ENCODE measurements at regions not wholly inside any gene's neighbourhood (a gene's known extent, or its start where the extent isn't known, plus 50 kb on each side); places are given as distances from the start of the nearest gene placed in this dataset.
A peak's percentile ranks its signal among the peaks of the same experiment; 100 is the strongest.

DNA sequence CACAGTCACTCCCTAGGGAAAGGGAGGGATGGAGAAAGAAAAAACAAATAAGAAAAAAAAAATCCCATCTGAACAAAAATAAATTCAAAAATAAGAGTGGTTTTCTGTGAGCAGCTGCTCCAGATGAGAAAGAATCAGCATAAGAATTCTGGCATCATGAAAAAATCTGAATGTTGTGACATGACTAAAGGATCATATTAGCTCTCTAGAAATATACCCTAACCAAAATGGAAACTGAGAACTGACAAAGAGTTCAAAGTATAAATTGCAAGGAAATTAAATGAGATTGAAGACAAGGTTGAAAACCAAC is 579.0 kb downstream of the UQCRFS1 start:
- H3K27me3 Mint-ChIP-seq (ENCODE audit: unreplicated experiment) = no peaks in the 10 kb centered on the region
- no peaks in the 10 kb centered on the region for H3K36me3 Mint-ChIP-seq (ENCODE audit: insufficient read depth, unreplicated experiment)
- CTCF ChIA-PET = interaction anchor here (0.8 to 1.9 kb wide), 5 partner anchors 34 to 660 kb away, joined by 3 to 11 read pairs (median 3); no protein-coding TSS in a partner anchor
- no peak for DNase-seq
- no peaks in the 10 kb centered on the region for H3K9me3 Mint-ChIP-seq (ENCODE audit: low read depth, unreplicated experiment)
- no peak overlapping the region for H3K4me3 Mint-ChIP-seq (ENCODE audit: low read depth, unreplicated experiment)
- no peaks in the 10 kb centered on the region for H3K4me1 Mint-ChIP-seq (ENCODE audit: low read depth, unreplicated experiment)
- no peak overlapping the region for H3K27ac Mint-ChIP-seq (ENCODE audit: unreplicated experiment)
- no peak for TF ChIP-seq CTCF (IDR thresholded peaks at IDR 0.05; ENCODE audit: unreplicated experiment)
- intact Hi-C loops (cut with micrococcal nuclease; ENCODE audit: unreplicated experiment) = no loop called here
- no TSS peak for BruUV-seq (replicated peaks)

- DNase-seq = peak; percentile 68
- Mint-ChIP-seq H3K4me1 (ENCODE audit: low read depth, unreplicated experiment) (no peaks in the 10 kb centered on the region), H3K27me3 (ENCODE audit: unreplicated experiment) (no peaks in the 10 kb centered on the region), H3K9me3 (ENCODE audit: low read depth, unreplicated experiment) (no peaks in the 10 kb centered on the region), H3K4me3 (ENCODE audit: low read depth, unreplicated experiment) (no peak overlapping the region), H3K27ac (ENCODE audit: unreplicated experiment) (no peak overlapping the region), H3K36me3 (ENCODE audit: insufficient read depth, unreplicated experiment) (no peaks in the 10 kb centered on the region)
- no TSS peak for BruUV-seq (replicated peaks)
- peak; percentile 94 for TF ChIP-seq CTCF (IDR thresholded peaks at IDR 0.05; ENCODE audit: unreplicated experiment)
- intact Hi-C loops (cut with micrococcal nuclease; ENCODE audit: unreplicated experiment) = loop anchor here (1.0 to 2.0 kb wide), 3 partner anchors 71 to 167 kb away; no protein-coding TSS in a partner anchor
- CTCF ChIA-PET = interaction anchor here (0.8 to 1.9 kb wide), 5 partner anchors 33 to 659 kb away, joined by 3 to 11 read pairs (median 3); no protein-coding TSS in a partner anchor
Measured at GRCh38 chr19:28633319-28634018, 579.5 kb downstream of the UQCRFS1 start.

DNA sequence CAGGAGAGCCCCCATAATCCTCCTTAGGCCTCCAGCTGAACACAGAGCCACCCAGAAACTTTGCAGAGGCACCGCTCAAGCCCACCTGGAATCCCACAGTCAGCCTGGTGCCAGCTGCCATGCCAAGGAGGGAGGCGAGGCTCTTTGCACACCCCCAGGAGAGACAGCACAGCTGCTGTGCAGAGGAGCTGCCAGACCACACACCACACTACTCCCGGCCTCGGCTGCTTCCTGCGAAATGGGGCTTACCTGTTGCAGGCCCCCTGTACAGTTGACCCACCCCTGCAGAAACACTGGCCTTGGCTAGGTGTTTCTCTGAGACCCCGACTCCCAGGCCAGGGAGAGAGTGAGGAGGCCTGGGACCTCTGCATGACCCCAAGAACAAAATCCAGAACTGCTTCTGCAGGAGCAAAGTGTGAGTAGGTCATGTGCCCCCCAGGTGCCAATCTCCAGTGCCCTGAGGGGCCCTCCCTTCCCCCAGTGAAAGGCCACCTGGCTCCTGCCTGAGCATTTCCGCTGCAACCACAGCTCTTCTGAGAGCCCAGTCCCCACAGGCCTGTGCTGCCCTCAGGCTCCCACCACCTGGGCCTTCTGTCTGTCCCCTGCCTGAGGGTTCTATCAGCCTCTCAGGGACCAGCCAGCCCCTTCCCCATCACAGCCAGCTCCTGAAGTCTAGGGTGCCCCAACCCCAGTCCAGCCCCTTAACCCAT is 580.4 kb downstream of the UQCRFS1 start:
- intact Hi-C loops (cut with micrococcal nuclease; ENCODE audit: unreplicated experiment) = loop anchor here (1.0 to 2.0 kb wide), 3 partner anchors 70 to 166 kb away; no protein-coding TSS in a partner anchor
- H3K27ac Mint-ChIP-seq (ENCODE audit: unreplicated experiment) = no peak overlapping the region
- CTCF ChIA-PET = interaction anchor here (1.0 to 1.9 kb wide), 2 partner anchors 32 to 166 kb away, joined by 3 to 9 read pairs; no protein-coding TSS in a partner anchor

DNA sequence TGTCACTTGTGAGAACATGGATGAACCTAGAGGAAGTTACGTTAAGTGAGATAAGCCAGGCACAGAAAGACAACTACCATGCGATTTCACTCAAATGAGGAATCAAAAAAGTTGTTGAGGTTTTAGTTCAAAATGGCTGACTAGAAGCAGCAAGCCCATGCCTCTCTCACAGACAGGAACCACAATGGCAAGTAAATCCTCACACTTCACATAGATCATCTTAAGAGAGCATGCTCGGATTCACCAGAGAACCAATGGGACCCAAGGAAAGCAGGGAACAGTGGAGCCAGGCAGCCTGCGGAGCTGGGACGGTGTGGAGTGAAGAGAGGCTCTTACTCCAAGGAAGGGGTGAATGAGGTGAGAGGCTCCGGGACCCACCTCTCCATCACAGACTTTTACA is 581.0 kb downstream of the UQCRFS1 start:
- Mint-ChIP-seq H3K9me3 (ENCODE audit: low read depth, unreplicated experiment) (peaks cover 5% of the 10 kb centered on the region), H3K27me3 (ENCODE audit: unreplicated experiment) (no peaks in the 10 kb centered on the region), H3K4me3 (ENCODE audit: low read depth, unreplicated experiment) (no peak overlapping the region), H3K36me3 (ENCODE audit: insufficient read depth, unreplicated experiment) (no peaks in the 10 kb centered on the region), H3K27ac (ENCODE audit: unreplicated experiment) (no peak overlapping the region), H3K4me1 (ENCODE audit: low read depth, unreplicated experiment) (no peaks in the 10 kb centered on the region)
- intact Hi-C loops (cut with micrococcal nuclease; ENCODE audit: unreplicated experiment) = loop anchor here (2.0 kb wide), 1 partner anchor 69 kb away; no protein-coding TSS in a partner anchor
- no peak for DNase-seq
- no TSS peak for BruUV-seq (replicated peaks)
- CTCF ChIA-PET = no interaction called here
- no peak for TF ChIP-seq CTCF (IDR thresholded peaks at IDR 0.05; ENCODE audit: unreplicated experiment)

More for the DNA sequence above, 580.4 kb downstream of the UQCRFS1 start:
- H3K4me1 Mint-ChIP-seq (ENCODE audit: low read depth, unreplicated experiment) = no peaks in the 10 kb centered on the region
- DNase-seq = no peak
- no peak for TF ChIP-seq CTCF (IDR thresholded peaks at IDR 0.05; ENCODE audit: unreplicated experiment)
- no peaks in the 10 kb centered on the region for H3K27me3 Mint-ChIP-seq (ENCODE audit: unreplicated experiment)
- BruUV-seq (replicated peaks) = no TSS peak
- no peak overlapping the region for H3K4me3 Mint-ChIP-seq (ENCODE audit: low read depth, unreplicated experiment)
- no peaks in the 10 kb centered on the region for H3K36me3 Mint-ChIP-seq (ENCODE audit: insufficient read depth, unreplicated experiment)
- H3K9me3 Mint-ChIP-seq (ENCODE audit: low read depth, unreplicated experiment) = peaks cover 4% of the 10 kb centered on the region

Measured in Calu3 (cell line).